HCT116 (cell line): ENCODE measurements at regions not wholly inside any gene's neighbourhood (a gene's known extent, or its start where the extent isn't known, plus 50 kb on each side); places are given as distances from the start of the nearest gene placed in this dataset.

Source experiments
- ATAC-seq: fragments of 200-7000 bp; cut with Tn5 transposase; 2 replicates; pipeline ENCODE4 v1.9.1; 2020; ENCODE audit warnings: mild to moderate bottlenecking, moderate library complexity
- BruUV-seq: library from RNA; stranded (reverse); fragments of 400-500 nt; replicated peaks from 2 replicates; lab custom pipeline; 2021; lab: Mats Ljungman, UMichigan
- CTCF ChIA-PET: fragments of 300-600 bp; sonication (Branson Sonifier 250); formaldehyde crosslinking; loops from one replicate; lab custom pipeline; 2021; ENCODE audit warnings: antibody characterized with exemption; lab: Charles Lee
- POLR2A ChIA-PET: fragments of 300-600, 350-600 bp; sonication (Branson Sonifier 250); formaldehyde crosslinking; loops from one replicate; lab custom pipeline; 2021; ENCODE audit warnings: antibody characterized with exemption; lab: Charles Lee
- RAD21 ChIA-PET, 2 experiments: fragments of 300-600 bp; sonication (Branson Sonifier 250); formaldehyde crosslinking; loops; one replicate each; lab custom pipeline; 2023; ENCODE audit warnings: low total read pairs in 2 of 2; ENCODE audit not compliant: uncharacterized antibody in 2 of 2, unreplicated experiment in 2 of 2, low non-redundant PET in 1 of 2; lab: Charles Lee
- DNase-seq: peaks from one replicate; pipeline ENCODE4 v3.0.0-alpha.2; 2010; ENCODE audit warnings: low read depth, low spot score
- H2AFZ ChIP-seq: fragments of 200-600 bp; shearing (Covaris generic), sonication (generic); 2 replicates; pipeline ENCODE4 v1.6.1; 2017; ENCODE audit warnings: low read depth, mixed run types, mixed read lengths, antibody characterized with exemption, low read length; ENCODE audit not compliant: poor library complexity, severe bottlenecking
- H3K27ac ChIP-seq: 2 replicates; pipeline ENCODE4 v1.5.1; 2012; ENCODE audit warnings: low read depth, low read length
- H3K27me3 ChIP-seq: fragments of 200-600 bp; sonication (generic); 2 replicates; pipeline ENCODE4 v1.6.1; 2016; ENCODE audit warnings: mixed run types, low read length, mixed read lengths; ENCODE audit not compliant: insufficient read depth
- H3K36me3 ChIP-seq, 2 experiments: fragments of 200-500 bp in 1 of 2; fragments of 200-600 bp in 1 of 2; sonication (Bioruptor generic) in 1 of 2; sonication (generic) in 1 of 2; 2 replicates each; pipeline versions ENCODE4 v1.5.1 to v1.6.1; 2014 to 2016; ENCODE audit warnings: low read length in 2 of 2, inconsistent platforms in 1 of 2, mixed read lengths in 1 of 2, mixed run types in 1 of 2; ENCODE audit not compliant: insufficient read depth in 2 of 2, control insufficient read depth in 1 of 2
- H3K4me1 ChIP-seq, 2 experiments: fragments of 200-600 bp in 1 of 2; sonication (generic) in 1 of 2; 2 replicates each; pipeline versions ENCODE4 v1.5.1 to v1.6.1; 2012 to 2017; ENCODE audit warnings: low read length in 2 of 2, inconsistent platforms in 1 of 2, mild to moderate bottlenecking in 1 of 2, mixed read lengths in 1 of 2, mixed run types in 1 of 2, moderate library complexity in 1 of 2; ENCODE audit not compliant: insufficient read depth in 2 of 2, control insufficient read depth in 1 of 2
- H3K4me2 ChIP-seq: fragments of 200-600 bp; sonication (generic); 2 replicates; pipeline ENCODE4 v1.6.1; 2017; ENCODE audit warnings: mixed run types, low read length, mixed read lengths
- H3K4me3 ChIP-seq, 2 experiments: fragments of 200-600 bp in 1 of 2; sonication (generic) in 1 of 2; replicated peaks in 1 of 2; 2 replicates each; pipeline ENCODE4 v1.5.1; 2011 to 2016; ENCODE audit warnings: low read length in 2 of 2, control low read depth in 1 of 2, low read depth in 1 of 2, mild to moderate bottlenecking in 1 of 2, mixed read lengths in 1 of 2, mixed run types in 1 of 2
- H3K79me2 ChIP-seq: fragments of 200-600 bp; sonication (generic); 2 replicates; pipeline ENCODE4 v1.6.1; 2017; ENCODE audit warnings: mild to moderate bottlenecking, mixed run types, low read length, moderate library complexity, mixed read lengths; ENCODE audit not compliant: insufficient read depth
- H3K9ac ChIP-seq: fragments of 200-600 bp; sonication (generic); 2 replicates; pipeline ENCODE4 v1.6.1; 2016; ENCODE audit warnings: low read length, mixed read lengths
- H3K9me2 ChIP-seq: fragments of 200-600 bp; sonication (generic), shearing (Covaris generic); 2 replicates; pipeline ENCODE4 v1.6.1; 2017; ENCODE audit warnings: mixed run types, mild to moderate bottlenecking, moderate library complexity; ENCODE audit not compliant: insufficient read depth
- H3K9me3 ChIP-seq, 2 experiments: fragments of 200-500 bp in 1 of 2; fragments of 200-600 bp in 1 of 2; sonication (Bioruptor generic) in 1 of 2; sonication (generic) in 1 of 2; 2 replicates each; pipeline ENCODE4 v1.6.1; 2014 to 2017; ENCODE audit warnings: low read length in 2 of 2, mixed read lengths in 2 of 2, inconsistent platforms in 1 of 2, low read depth in 1 of 2, mild to moderate bottlenecking in 1 of 2, mixed run types in 1 of 2, moderate library complexity in 1 of 2; ENCODE audit not compliant: control insufficient read depth in 1 of 2, insufficient read depth in 1 of 2
- H4K20me1 ChIP-seq: fragments of 200-600 bp; sonication (generic), shearing (Covaris generic); 2 replicates; pipeline ENCODE4 v1.6.1; 2017; ENCODE audit warnings: mixed run types, mild to moderate bottlenecking, moderate library complexity; ENCODE audit not compliant: insufficient read depth
- EZH2 ChIP-seq: fragments of 200-600 bp; sonication (generic); IDR thresholded peaks from 2 replicates; pipeline ENCODE4 v1.6.1; 2017; ENCODE audit warnings: antibody characterized with exemption, mixed run types
- EZH2phosphoT487 ChIP-seq: fragments of 200-600 bp; IDR thresholded peaks from 2 replicates; pipeline ENCODE4 v1.6.1; 2018; ENCODE audit warnings: antibody characterized with exemption, borderline replicate concordance
- ZNF274 ChIP-seq: fragments of 200-500 bp; sonication (Bioruptor generic); IDR thresholded peaks from 2 replicates; pipeline ENCODE4 v1.6.1; 2014; ENCODE audit warnings: mild to moderate bottlenecking, low read depth, low read length, inconsistent platforms
- intact Hi-C: fragments of 100-400 bp; cut with micrococcal nuclease; formaldehyde crosslinking; loops from 2 replicates; pipeline ENCODE4 v1.10.0; 2022
- TF ChIP-seq, protein P1 (sequence below): IDR thresholded peaks from 2 replicates; pipeline ENCODE4 v1.6.1; 2012

- Histone ChIP-seq H4K20me1 (no peaks in the 10 kb centered on the region), H3K4me2 (no peak overlapping the region), H3K4me1 (peaks cover 0 to 1% of the 10 kb centered on the region in 2 experiments; a peak in 1 of 4 replicates), H3K9ac (no peak overlapping the region), H3K4me3 (no peak overlapping the region), H3K79me2 (no peaks in the 10 kb centered on the region), H3K36me3 (no peaks in the 10 kb centered on the region), H3K27ac (no peak overlapping the region), H3K27me3 (no peaks in the 10 kb centered on the region), H2AFZ (no peak overlapping the region), H3K9me2 (no peaks in the 10 kb centered on the region), H3K9me3 (no peaks in the 10 kb centered on the region)
- CTCF ChIA-PET, result no interaction called here
- ATAC-seq, result no peak
- RAD21 ChIA-PET, result no interaction called here
- no peak for DNase-seq
- TF ChIP-seq, protein P1, sequence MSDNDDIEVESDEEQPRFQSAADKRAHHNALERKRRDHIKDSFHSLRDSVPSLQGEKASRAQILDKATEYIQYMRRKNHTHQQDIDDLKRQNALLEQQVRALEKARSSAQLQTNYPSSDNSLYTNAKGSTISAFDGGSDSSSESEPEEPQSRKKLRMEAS, result no peak
- no peak for TF ChIP-seq EZH2
- TF ChIP-seq ZNF274, result no peak
- no TSS peak for BruUV-seq
- POLR2A ChIA-PET, result no interaction called here
- intact Hi-C loops, result no loop called here
Measured at GRCh38 chr17:71942626-71943025, 178.2 kb upstream of the SOX9 start.

GRCh38 chr17:71948703-71949422 lies 172.0 kb upstream of the SOX9 start:
- Histone ChIP-seq H4K20me1 (no peaks in the 10 kb centered on the region), H3K9me3 (no peaks in the 10 kb centered on the region), H3K27me3 (no peaks in the 10 kb centered on the region), H3K27ac (no peak overlapping the region), H3K9ac (no peak overlapping the region), H3K4me3 (no peak overlapping the region), H2AFZ (no peak overlapping the region), H3K36me3 (no peaks in the 10 kb centered on the region), H3K79me2 (no peaks in the 10 kb centered on the region), H3K4me1 (no peaks in the 10 kb centered on the region), H3K9me2 (no peaks in the 10 kb centered on the region), H3K4me2 (no peak overlapping the region)
- no peak for ATAC-seq
- RAD21 ChIA-PET, result no interaction called here
- intact Hi-C loops, result no loop called here
- POLR2A ChIA-PET, result no interaction called here
- TF ChIP-seq EZH2phosphoT487, result no peak
- CTCF ChIA-PET, result interaction anchor here (1.7 kb wide), 1 partner anchor 10 kb away, joined by 3 read pairs; no protein-coding TSS in a partner anchor
- BruUV-seq, result no TSS peak
- DNase-seq, result no peak
